Tibial nerve (tissue), 4 donors: ENCODE measurements at regions not wholly inside any gene's neighbourhood (a gene's known extent, or its start where the extent isn't known, plus 50 kb on each side); places are given as distances from the start of the nearest gene placed in this dataset.

ENCODE experiments used
- CTCF ChIP-seq, 5 experiments: fragments of 200-600 bp in 3 of 5; fragments of 450-650 bp in 2 of 5; sonication (generic) in 3 of 5; IDR thresholded peaks; one replicate each; pipeline ENCODE4 v1.5.1; 2016 to 2019; ENCODE audit warnings: antibody characterized with exemption in 5 of 5, mild to moderate bottlenecking in 3 of 5, moderate library complexity in 2 of 5
- EP300 ChIP-seq, 2 donors: sonication (generic); formaldehyde crosslinking; IDR thresholded peaks; one replicate each; pipeline ENCODE4 v1.6.1; 2017; ENCODE audit warnings: antibody characterized with exemption in 2 of 2, mild to moderate bottlenecking in 1 of 2
- POLR2A ChIP-seq, 2 donors: fragments of 450-650 bp; IDR thresholded peaks; one replicate each; pipeline ENCODE4 v1.6.1; 2017; ENCODE audit warnings: antibody characterized with exemption in 2 of 2, mild to moderate bottlenecking in 2 of 2, moderate library complexity in 2 of 2

DNA sequence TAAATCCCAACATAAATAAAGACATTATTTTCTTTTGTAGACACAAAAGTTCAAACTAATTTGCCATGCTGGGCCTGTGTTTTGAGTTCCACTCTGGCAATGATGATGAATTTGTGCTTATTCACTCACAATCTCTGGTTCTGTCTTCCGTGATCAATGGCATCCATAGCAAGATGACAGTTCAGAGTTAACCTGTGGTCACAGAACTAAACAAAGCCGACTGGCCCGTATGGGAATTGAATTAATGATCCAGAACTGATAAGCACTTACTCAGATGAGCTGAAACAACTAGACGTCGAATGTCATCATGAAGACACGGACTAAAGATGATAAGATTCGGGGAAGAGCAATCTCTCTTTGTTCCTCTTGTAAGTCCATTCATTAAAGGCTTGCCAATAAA is 81.6 kb downstream of the CAPZA3 start:
- TF ChIP-seq CTCF (IDR thresholded peaks at IDR 0.05), result no peak
- TF ChIP-seq POLR2A (IDR thresholded peaks at IDR 0.05), result no peak
- TF ChIP-seq EP300 (IDR thresholded peaks at IDR 0.05), result no peak
